Colon (tissue), 2 donors: ENCODE measurements at regions not wholly inside any gene's neighbourhood (a gene's known extent, or its start where the extent isn't known, plus 50 kb on each side); places are given as distances from the start of the nearest gene placed in this dataset.

Source experiments
- FAIRE-seq: peaks from 2 replicates; lab custom pipeline; 2012; peaks lifted over from hg19 to GRCh38; lab: Jason Lieb, UNC
- donor health status: control.
- donor health status: control.

GRCh38 chr11:29959488-29959887 is 57.3 kb downstream of the KCNA4 start:
- no peak for FAIRE-seq

GRCh38 chr11:29957431-29957830 is 59.4 kb downstream of the KCNA4 start:
- no peak for FAIRE-seq

- no peak for FAIRE-seq
Observed at GRCh38 chr11:29956076-29956556, 60.7 kb downstream of the KCNA4 start.

- FAIRE-seq = no peak
Observed at GRCh38 chr11:29943347-29943746, 73.5 kb downstream of the KCNA4 start.

GRCh38 chr11:29937526-29937925 is 79.3 kb downstream of the KCNA4 start:
- FAIRE-seq = no peak

- FAIRE-seq = no peak
Observed at GRCh38 chr11:29934115-29934638, 82.7 kb downstream of the KCNA4 start.

- FAIRE-seq = no peak
Observed at GRCh38 chr11:29916040-29916439, 100.8 kb downstream of the KCNA4 start.

- no peak for FAIRE-seq
Observed at GRCh38 chr11:29914203-29914930, 102.5 kb downstream of the KCNA4 start.

GRCh38 chr11:29913352-29913751 is 103.5 kb downstream of the KCNA4 start:
- no peak for FAIRE-seq

- no peak for FAIRE-seq
Observed at GRCh38 chr11:29900382-29900781, 116.4 kb downstream of the KCNA4 start.

GRCh38 chr11:29879560-29879959 is 137.3 kb downstream of the KCNA4 start:
- no peak for FAIRE-seq

GRCh38 chr11:29876192-29876591 is 140.6 kb downstream of the KCNA4 start:
- FAIRE-seq = no peak

- no peak for FAIRE-seq
Observed at GRCh38 chr11:29847219-29847618, 169.6 kb downstream of the KCNA4 start.

- FAIRE-seq = no peak
Observed at GRCh38 chr11:29844701-29845379, 172.0 kb downstream of the KCNA4 start.

- no peak for FAIRE-seq
Observed at GRCh38 chr11:29844031-29844430, 172.8 kb downstream of the KCNA4 start.

- FAIRE-seq = no peak
Observed at GRCh38 chr11:29842061-29842460, 174.8 kb downstream of the KCNA4 start.

- FAIRE-seq = no peak
Observed at GRCh38 chr11:29826878-29827277, 190.0 kb downstream of the KCNA4 start.

GRCh38 chr11:29816359-29816758 is 200.5 kb downstream of the KCNA4 start:
- no peak for FAIRE-seq

- no peak for FAIRE-seq
Observed at GRCh38 chr11:29809121-29809520, 207.7 kb downstream of the KCNA4 start.

GRCh38 chr11:29802522-29802921 is 214.3 kb downstream of the KCNA4 start:
- no peak for FAIRE-seq

- no peak for FAIRE-seq
Observed at GRCh38 chr11:29801561-29801960, 215.3 kb downstream of the KCNA4 start.

- FAIRE-seq = no peak
Observed at GRCh38 chr11:29786092-29786491, 230.7 kb downstream of the KCNA4 start.

GRCh38 chr11:29783506-29783905 is 233.3 kb downstream of the KCNA4 start:
- FAIRE-seq = no peak
